Anterior cingulate cortex (tissue), 58 donors: ENCODE measurements at regions not wholly inside any gene's neighbourhood (a gene's known extent, or its start where the extent isn't known, plus 50 kb on each side); places are given as distances from the start of the nearest gene placed in this dataset.
"Not testable (repeated sequence)": the region's sequence is repeated elsewhere in the genome, so short reads cannot be mapped to it uniquely, and the experiment has no call there.

Source experiments
- DNase-seq, 58 donors: peaks; one replicate each; lab custom pipeline; 2025; lab: John Stamatoyannopoulos, UW

DNA sequence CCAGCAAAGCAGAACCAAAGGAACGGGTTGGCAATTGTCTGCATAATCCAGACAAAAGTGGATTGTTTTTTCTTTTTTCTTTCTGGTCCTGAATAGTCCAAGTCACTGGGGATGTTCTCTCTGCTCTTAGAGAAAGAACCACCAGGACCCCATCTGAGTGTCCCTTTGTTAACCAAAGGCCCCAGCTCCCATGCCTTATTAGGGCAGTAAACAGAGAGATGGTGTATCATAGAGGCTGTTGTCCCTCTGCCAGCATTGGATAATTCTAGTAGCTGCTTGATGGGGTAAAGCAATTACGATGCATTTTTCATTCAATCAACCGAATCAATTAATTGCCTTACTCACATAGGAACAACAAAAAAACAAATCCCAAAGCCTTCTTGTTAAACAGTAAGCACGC lies 213.0 kb downstream of the BUB3 start:
- DNase-seq: peak in 30 of 58 donors; percentile 4 to 86 (median 38)

DNA sequence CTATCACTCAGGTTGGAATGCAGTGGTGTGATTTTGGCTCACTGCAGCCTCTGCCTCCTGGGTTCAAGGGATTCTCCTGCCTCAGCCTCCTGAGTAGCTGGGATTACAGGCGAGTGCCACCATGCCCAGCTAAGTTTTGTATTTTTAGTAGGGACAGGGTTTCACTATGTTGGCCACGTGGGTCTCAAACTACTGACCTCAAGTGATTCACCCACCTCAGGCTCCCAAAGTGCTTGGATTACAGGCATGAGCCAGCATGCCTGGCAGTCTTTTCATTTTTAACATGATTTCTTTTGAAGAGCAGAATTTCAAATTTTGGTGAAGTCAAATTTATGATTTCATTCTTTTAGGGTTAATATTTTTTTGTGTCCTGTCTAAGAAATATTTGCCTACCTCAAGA lies 217.4 kb downstream of the BUB3 start:
- not testable (repeated sequence) for DNase-seq

DNA sequence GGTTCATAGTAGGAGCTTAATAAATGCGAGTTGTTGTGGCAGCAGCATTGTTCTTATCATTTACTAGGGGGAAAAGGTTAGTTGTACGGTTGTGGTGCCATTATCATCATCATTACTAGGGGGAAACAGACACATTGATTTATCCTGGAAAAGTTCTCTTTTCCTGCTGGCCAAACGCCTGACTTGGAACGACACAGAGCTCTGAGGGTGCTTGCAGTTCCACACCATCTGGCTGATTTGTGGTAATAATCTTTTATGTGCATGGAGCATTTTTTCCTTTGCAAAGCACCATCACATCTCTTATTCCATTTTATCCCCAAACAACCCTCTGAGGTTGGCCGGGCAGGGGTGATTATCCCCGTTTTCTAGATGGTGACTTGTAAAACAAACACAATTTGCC lies 219.4 kb downstream of the BUB3 start:
- no peak for DNase-seq

DNA sequence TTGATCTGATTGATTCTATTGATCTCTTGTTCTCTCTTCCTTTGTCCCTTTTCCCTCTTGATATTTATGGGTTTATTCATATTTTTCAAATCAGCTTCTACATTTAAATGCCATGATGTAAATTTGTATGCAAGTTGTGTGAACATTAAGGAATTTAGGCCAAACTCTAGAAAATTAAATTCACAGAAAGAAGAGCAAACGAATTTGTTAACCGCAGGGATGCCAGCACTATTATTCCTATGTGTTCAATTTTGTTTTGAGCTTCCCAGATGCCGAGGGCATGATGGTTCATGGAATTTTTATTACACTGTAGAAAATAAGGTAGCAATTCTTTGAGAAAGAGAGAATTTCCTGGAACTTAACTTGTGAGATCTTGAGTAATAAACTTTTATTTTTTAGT lies 220.9 kb downstream of the BUB3 start:
- DNase-seq: no peak

DNA sequence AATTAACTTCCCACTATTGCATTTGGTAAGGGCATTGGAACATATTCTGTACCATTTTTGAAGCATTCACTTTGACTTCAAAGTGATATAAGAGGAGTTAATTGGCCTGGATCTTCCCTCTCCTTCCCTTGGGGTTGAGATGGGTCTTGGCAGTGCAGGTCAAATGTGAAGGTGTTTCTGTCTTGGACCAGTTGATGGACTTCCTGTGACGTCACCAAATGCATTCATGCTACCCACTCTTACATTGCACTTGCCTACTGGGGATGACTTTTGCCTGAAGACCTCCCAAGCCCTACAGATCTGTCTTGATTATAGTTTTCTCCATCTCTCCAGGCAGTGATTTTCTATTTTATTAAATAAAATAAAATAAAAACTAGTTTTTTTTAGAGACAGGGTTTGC lies 221.5 kb downstream of the BUB3 start:
- no peak for DNase-seq

DNA sequence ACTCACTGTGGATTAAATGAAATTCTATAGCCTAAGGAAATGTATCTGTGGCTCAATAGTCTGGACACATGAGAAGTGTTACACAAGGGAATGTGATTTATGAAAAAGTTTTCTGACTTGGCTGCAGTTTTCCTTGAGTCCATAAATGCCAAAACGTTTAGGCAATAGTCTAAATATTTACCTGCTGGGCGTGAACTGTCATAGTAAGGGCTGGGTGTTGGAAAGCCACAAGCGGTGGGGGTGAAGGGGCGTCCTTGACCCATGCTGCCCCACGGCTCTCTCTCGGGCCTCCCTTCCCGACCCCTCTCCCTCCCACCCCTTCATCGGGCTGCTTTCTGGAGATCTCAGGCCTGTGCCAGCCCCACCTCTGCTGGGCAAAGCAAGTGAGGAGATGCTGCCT lies 223.7 kb downstream of the BUB3 start:
- DNase-seq: no peak

DNA sequence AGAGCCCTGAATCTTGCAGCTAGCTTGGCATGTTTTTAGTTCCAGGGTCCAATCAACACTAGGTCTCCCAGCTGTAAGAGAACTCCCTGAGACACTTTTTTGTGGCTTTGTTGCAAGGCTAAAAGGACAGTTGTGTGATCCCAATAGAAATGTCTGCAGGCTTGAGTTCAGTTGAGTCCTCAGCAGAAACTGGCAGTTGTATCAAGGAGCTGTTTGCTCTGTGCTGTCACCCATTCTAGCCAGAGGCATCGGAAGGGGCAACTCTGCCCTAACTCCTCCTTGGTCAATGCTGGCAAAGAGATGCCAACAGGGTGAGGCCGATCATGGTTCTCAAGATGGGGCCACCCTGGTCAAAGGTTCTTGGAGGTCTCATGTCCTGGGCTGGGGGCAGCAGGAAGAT lies 224.1 kb downstream of the BUB3 start:
- DNase-seq: no peak

DNA sequence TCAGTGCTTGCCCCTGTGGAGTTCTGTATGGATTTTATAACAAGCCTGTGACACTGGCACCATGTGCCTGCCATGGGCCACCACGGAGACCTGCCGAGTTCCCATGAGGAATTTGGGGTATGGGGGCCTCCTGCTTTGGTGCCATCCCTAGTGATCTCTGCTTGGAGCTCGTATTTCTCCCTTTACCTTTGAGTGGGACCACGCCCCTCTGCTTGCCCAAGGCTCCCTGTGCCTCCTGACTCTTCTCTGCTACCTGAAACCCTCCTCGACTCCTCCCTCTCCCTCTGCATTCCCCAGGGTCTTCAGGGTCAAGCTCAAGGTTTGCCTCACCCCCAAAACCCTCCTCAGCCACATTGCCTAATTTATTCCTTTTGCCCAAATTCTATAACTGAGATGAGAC lies 225.0 kb downstream of the BUB3 start:
- no peak for DNase-seq

DNA sequence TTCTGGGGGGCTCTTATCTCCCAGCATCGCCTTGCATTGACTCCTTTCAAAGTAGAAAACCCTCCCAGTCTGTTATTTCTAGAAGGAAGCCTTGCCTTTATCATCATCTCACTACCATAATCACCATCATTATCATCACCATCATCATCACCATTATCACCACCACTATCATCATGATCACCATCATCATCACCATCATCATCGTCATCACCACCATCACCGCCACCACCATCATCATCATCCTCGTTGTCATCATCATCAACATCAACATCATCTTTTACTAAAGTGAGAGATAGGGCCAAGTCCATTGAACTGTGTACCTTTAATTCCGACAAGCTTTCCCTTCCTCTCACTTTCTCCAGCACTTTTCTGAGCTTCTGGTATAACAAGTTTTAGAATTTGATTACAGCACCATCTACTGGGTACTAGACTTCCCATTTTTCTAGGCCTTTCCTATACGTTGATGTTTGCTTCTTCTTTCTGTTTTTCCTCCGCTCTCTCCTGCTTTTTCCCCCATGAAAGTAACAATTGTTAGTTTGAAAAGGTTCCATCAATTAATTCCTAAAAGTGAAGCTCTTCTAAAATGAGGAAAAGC lies 226.4 kb downstream of the BUB3 start:
- DNase-seq: peak in 2 of 58 donors; percentile 4 to 57

DNA sequence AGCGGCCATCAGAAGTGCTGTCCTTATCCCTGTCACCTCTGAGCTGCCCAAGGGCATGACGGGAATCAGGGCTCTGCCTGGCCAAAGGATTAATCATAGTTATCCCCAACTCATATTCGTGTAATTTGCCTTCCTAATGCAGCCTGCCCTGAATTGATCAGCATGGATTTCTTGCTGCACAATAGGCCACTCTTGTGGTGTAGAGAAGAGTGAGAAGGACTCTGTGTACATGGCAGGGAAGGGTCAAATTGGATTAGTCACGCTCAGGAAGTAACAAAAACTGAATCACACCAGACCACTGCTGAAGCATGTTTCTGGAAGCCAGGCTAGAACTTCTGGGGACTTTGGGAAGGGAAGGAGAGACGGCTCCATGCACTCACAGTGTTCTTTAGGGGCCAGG lies 227.0 kb downstream of the BUB3 start:
- no peak for DNase-seq

DNA sequence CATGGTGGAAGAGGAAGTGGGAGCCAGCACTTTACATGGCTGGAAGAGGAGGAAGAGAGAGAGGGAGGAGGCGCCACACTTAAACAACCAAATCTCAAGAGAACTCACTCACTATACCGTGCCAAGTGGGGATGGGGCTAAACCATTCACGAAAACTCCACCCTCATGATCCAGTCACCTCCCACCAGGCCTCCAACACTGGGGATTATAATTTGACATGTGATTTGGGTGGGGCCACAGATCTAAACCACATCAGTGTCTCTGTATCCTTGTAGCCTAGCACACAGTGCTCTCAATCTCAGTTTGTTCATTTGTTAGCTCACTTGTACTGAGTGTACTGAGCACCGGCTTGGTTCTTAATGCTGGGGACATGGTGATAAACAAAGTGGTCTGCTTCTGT lies 228.3 kb downstream of the BUB3 start:
- DNase-seq: no peak

DNA sequence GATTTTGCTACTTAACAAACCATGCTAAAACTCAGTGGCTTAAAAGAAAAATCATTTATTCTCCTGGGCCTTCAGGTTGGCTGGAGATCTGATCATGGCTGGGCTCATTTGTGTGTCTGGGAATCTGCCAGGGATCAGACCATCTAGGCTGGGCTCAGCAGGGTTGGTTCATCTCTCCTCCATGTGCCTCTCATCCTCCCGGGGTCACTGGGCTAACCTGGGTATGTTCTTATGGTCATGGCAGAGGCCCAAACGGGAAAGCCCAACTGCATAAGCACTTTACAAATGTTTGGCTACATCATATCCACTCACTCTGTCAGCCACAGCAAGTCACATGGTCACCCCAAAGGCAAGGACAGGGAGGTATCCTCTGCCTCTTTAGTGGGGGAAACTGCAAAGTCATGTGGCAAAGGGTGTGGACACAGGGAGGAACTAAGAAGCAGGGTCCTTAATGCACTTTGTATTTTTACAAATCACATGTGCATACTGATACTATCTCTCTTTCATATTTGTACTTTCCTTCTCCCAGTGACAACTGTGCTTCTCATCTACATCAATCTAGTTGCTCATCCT lies 231.4 kb downstream of the BUB3 start:
- no peak for DNase-seq

DNA sequence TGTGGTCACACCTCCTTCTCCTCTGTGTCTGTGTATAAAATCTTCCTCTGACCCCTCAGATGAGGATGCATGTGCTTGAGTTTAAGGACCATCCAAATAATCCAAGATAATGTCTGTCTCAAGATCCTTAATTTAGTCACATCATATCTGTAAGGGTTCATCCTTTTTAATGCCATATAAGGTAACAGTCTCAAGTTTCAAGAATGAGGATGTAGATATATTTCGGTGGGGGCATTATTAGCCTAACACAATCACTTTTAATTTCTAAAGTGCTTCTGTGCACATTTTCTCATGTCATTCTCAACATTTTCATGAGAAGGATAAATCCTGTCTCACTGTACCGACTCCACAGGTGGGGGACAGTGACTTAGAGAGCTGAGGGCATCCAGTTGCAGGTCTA lies 235.3 kb downstream of the BUB3 start:
- no peak for DNase-seq

DNA sequence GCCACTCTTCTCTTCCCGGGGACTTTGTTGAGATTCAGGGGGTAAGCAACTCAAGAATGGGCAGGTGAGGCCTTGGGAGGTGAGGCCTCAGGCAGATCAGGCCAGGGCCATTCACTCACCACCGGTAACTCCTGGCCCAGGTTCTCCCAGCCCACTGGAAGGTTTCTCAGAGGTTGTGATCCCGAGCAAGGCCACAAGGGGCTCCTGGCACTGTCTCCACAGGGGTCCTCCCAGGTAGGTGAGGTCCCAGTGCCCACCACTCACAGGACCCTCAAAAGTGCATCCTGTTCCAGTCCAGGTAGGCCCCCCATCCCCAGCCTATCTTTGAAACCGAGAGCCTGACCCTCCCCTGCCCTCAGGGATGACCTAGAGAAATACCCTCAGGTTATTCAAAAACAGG lies 236.1 kb downstream of the BUB3 start:
- DNase-seq: no peak

DNA sequence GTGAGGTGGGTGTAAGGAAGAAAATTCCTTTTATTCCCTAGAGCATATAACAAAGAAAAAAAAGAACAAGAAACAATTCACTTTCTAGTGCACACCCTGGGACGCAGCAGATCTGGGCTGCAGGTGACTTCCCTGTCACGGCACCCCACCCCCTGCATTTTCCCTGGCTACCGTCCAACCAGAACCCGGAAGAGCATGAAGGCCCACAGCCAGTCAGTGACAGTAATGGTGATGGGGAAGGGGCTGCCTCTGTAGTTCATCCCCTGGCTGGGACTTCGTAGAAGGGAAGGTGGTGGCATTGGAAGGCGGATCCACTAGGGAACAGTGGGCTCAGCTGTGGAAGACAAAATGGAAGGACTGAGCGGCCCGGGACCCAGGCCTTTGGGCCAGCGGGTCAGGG lies 236.7 kb downstream of the BUB3 start:
- DNase-seq: no peak

DNA sequence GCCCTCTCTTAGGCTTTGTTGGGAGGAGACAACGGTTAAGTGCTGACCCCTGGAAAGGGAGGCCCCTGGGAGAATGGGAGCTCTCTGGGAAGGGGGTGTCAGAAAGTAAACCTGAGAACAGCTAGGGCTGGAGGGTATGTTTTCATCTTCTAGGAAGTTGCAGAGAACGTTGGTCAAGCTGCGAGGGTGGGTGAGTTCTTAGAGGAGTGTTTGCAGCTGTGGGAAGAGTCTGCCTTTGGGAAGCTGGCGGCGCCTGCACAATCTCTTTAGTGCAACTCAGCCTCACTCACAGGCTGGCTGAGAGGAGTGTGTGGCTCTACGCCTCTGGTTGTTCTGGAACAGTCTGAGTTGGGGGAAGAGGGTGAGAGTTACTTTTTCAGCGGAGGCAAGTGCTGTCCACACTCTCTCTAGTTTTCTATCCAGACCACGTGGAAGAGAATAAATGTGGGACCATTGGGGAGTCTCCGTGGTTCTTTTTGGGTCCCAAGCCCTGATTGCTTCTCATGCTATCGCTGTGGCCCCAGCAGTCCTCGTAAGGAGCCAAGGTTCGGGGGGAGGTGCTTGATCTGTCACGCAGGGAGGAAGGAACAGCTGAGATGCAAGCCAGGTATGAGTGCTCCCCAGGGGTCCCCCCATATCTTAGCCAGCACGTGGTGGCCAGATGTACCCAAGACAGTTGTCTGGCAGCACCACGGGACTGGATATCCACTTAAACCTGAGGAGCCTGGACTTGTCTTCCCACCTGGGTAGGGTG lies 237.2 kb downstream of the BUB3 start:
- no peak for DNase-seq

DNA sequence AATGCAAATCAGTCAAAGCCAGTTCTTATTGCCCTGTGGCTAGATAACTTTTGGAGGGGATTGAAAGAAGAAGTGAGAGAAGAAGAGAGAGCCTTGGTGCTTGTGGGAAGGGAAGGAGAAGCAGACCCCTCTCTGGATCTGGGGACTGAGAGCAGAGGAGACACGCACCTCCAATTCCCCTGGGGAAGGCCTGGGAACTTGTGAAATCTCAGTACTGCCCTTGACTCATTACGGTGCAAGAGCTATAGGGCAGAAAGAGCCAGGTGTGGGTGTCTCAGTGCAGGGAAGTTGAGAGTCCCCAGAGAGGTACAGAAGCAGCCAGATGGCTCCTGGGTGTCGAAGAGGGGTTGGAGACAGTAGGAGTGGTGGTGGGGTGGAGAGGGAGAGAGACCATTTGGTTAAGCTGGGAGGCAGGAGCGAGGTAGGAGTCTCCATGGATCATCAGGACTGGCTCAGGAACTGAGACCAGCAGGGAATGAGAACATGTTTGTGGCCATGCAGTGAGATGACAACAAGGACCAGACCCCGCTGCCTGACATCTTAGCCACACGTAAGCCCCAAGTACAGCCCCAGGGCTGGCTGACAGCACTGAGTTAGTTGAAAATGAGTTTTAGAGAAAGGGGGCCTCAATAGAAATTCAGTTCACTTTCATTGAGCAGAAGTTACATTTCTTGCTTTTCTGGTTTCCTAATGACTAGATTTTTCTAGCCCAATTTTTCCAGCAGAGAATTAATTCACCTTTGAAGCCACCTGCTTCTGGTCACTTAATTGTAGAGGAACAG lies 238.2 kb downstream of the BUB3 start:
- DNase-seq: no peak

DNA sequence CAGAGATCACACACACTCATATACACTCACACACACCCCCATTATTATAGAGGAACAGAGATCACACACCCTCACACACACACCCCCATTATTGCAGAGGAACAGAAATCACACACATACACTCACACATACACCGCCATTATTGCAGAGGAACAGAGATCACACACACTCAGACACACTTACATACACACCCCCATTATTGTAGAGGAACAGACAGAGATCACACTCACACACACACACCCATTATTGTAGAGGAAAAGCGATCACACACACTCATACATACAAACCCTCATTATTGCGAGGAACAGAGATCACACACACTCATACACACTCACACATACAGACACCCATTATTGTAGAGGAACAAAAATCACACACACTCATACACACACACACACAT lies 239.0 kb downstream of the BUB3 start:
- no peak for DNase-seq

DNA sequence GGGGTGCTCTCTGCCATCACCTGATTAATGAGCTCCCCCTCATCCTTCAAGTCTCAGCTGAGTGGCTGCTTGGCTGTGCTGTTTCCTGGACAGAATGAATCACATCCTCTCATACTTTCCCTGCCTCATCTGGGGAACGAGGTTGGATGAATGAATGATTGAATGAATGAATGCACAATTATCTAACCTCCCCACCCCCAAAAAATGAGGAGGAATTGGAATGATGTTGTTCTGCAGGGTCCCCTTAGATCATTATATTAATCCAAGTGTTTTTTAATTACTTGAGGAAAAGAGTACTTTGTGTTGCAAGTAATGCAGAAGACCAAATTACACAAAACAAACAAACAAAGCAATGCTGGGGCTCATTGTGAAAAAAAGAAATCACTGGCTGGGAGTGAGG lies 240.2 kb downstream of the BUB3 start:
- no peak for DNase-seq

DNA sequence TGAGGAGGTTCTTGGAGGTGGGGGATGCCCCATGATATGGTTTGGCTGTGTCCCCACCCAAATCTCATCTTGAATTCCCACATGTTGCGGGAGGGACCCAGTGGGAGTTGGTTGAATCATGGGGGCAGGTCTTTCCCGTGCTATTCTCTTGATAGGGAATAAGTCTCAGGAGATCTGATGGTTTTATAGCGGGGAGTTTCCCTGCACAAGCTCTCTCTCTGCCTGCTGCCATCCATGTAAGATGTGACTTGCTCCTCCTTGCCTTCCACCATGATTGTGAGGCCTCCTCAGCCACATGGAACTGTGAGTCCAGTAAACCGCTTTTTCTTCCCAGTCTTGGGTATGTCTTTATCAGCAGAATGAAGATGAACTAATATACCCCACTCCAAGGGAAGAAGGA lies 241.0 kb downstream of the BUB3 start:
- DNase-seq: not testable (repeated sequence)

DNA sequence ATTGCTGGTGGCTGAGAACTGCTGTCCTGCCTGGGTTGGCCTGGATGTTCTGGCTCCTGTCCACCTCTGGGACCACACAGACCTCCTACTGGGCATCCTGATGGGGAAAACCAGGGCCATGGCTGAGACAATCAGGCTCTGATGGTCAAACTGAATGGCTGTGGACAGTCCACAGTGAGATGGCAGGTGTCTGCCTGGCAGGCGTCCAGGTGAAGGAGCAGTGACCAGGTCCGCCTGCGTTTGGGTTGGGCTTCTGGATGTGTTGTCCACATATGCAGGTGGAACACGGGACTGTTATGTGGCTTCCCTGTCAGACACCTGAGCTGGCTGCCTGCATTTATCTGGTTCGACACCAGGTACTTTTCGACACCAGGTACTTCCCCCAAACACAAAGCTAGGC lies 241.7 kb downstream of the BUB3 start:
- no peak for DNase-seq
